SU-DHL-6 (cell line): ENCODE measurements at regions not wholly inside any gene's neighbourhood (a gene's known extent, or its start where the extent isn't known, plus 50 kb on each side); places are given as distances from the start of the nearest gene placed in this dataset.
"Not testable (repeated sequence)": the region's sequence is repeated elsewhere in the genome, so short reads cannot be mapped to it uniquely, and the experiment has no call there.

Experiments used
- H2AFZ ChIP-seq: fragments of 200-600 bp; sonication (generic); 2 replicates; pipeline ENCODE4 v1.6.1; 2014; ENCODE audit warnings: low read depth, mild to moderate bottlenecking, moderate library complexity, mixed read lengths, antibody characterized with exemption, low read length; ENCODE audit not compliant: severe bottlenecking
- H3F3A ChIP-seq: fragments of 200-600 bp; shearing (Covaris generic); 2 replicates; pipeline ENCODE4 v1.6.0; 2016; ENCODE audit warnings: antibody characterized with exemption, mild to moderate bottlenecking; ENCODE audit not compliant: insufficient read depth
- H3K27ac ChIP-seq: fragments of 200-600 bp; sonication (generic); 2 replicates; pipeline ENCODE4 v1.5.1; 2016; ENCODE audit warnings: low read depth, mild to moderate bottlenecking, low read length, moderate library complexity, mixed read lengths
- H3K27me3 ChIP-seq: fragments of 200-600 bp; sonication (generic), shearing (Covaris generic); 2 replicates; pipeline ENCODE4 v1.6.0; 2014; ENCODE audit warnings: mild to moderate bottlenecking, low read length
- H3K36me3 ChIP-seq: fragments of 200-600 bp; sonication (generic); 2 replicates; pipeline ENCODE4 v1.6.1; 2014; ENCODE audit warnings: mild to moderate bottlenecking, low read length, mixed read lengths
- H3K4me2 ChIP-seq: fragments of 300-600, 200-600 bp; shearing (Covaris generic), sonication (generic); 2 replicates; pipeline ENCODE4 v1.6.0; 2014; ENCODE audit warnings: low read length, low read depth, mild to moderate bottlenecking; ENCODE audit not compliant: poor library complexity, severe bottlenecking
- H3K4me3 ChIP-seq: fragments of 200-600 bp; sonication (generic); 2 replicates; pipeline ENCODE4 v1.5.1; 2014; ENCODE audit warnings: antibody characterized with exemption, low read length, mild to moderate bottlenecking, mixed read lengths; ENCODE audit not compliant: insufficient read depth, poor library complexity, severe bottlenecking
- H3K79me2 ChIP-seq: fragments of 200-600 bp; sonication (generic); 2 replicates; pipeline ENCODE4 v1.6.1; 2014; ENCODE audit warnings: mild to moderate bottlenecking, low read length, moderate library complexity; ENCODE audit not compliant: insufficient read depth
- H3K9ac ChIP-seq: fragments of 200-600 bp; sonication (generic); 2 replicates; pipeline ENCODE4 v1.7.0; 2014; ENCODE audit warnings: mild to moderate bottlenecking, low read length
- H3K9me2 ChIP-seq: fragments of 200-600 bp; sonication (generic); replicated peaks from 2 replicates; pipeline ENCODE4 v1.6.1; 2014; ENCODE audit warnings: low read length; ENCODE audit not compliant: insufficient read depth
- H3K9me3 ChIP-seq: fragments of 200-600 bp; sonication (generic); 2 replicates; pipeline ENCODE4 v1.6.1; 2014; ENCODE audit warnings: low read length, mixed read lengths; ENCODE audit not compliant: insufficient read depth
- H4K20me1 ChIP-seq: fragments of 200-600 bp; sonication (generic); 2 replicates; pipeline ENCODE4 v1.6.1; 2014; ENCODE audit warnings: low read depth, mild to moderate bottlenecking, antibody characterized with exemption, low read length, moderate library complexity, mixed read lengths
- EZH2phosphoT487 ChIP-seq: fragments of 200-600 bp; sonication (generic), shearing (Covaris generic); conservative IDR thresholded peaks from 2 replicates; pipeline ENCODE4 v1.6.1; 2018; ENCODE audit warnings: mild to moderate bottlenecking, antibody characterized with exemption, low read length, moderate library complexity, mixed read lengths
- TF ChIP-seq, protein P1 (sequence below): fragments of 200-600 bp; sonication (generic); IDR thresholded peaks from one replicate; pipeline ENCODE4 v1.5.1; 2017; ENCODE audit warnings: antibody characterized with exemption, mild to moderate bottlenecking, low read length, moderate library complexity; ENCODE audit not compliant: insufficient read depth, poor library complexity, severe bottlenecking

GRCh38 chr3:44159696-44160300 lies 81.9 kb upstream of the TOPAZ1 start:
- TF ChIP-seq, protein P1, sequence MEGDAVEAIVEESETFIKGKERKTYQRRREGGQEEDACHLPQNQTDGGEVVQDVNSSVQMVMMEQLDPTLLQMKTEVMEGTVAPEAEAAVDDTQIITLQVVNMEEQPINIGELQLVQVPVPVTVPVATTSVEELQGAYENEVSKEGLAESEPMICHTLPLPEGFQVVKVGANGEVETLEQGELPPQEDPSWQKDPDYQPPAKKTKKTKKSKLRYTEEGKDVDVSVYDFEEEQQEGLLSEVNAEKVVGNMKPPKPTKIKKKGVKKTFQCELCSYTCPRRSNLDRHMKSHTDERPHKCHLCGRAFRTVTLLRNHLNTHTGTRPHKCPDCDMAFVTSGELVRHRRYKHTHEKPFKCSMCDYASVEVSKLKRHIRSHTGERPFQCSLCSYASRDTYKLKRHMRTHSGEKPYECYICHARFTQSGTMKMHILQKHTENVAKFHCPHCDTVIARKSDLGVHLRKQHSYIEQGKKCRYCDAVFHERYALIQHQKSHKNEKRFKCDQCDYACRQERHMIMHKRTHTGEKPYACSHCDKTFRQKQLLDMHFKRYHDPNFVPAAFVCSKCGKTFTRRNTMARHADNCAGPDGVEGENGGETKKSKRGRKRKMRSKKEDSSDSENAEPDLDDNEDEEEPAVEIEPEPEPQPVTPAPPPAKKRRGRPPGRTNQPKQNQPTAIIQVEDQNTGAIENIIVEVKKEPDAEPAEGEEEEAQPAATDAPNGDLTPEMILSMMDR = no peak
- TF ChIP-seq EZH2phosphoT487 = no peak
- Histone ChIP-seq H3K9me2 (no peaks in the 10 kb centered on the region), H3F3A (no peaks in the 10 kb centered on the region)

GRCh38 chr3:44160818-44161217 lies 80.9 kb upstream of the TOPAZ1 start:
- H2AFZ ChIP-seq = no peak overlapping the region
- no peaks in the 10 kb centered on the region for H3K9me3 ChIP-seq
- no peak overlapping the region for H3K4me3 ChIP-seq
- TF ChIP-seq, protein P1 = no peak
- TF ChIP-seq EZH2phosphoT487 = no peak
- H3K9ac ChIP-seq = no peak overlapping the region
- H3F3A ChIP-seq = no peaks in the 10 kb centered on the region
- H3K27ac ChIP-seq = no peak overlapping the region
- no peaks in the 10 kb centered on the region for H3K27me3 ChIP-seq
- H3K36me3 ChIP-seq = no peaks in the 10 kb centered on the region
- no peaks in the 10 kb centered on the region for H4K20me1 ChIP-seq
- H3K79me2 ChIP-seq = no peaks in the 10 kb centered on the region
- H3K4me2 ChIP-seq = no peak overlapping the region
- no peaks in the 10 kb centered on the region for H3K9me2 ChIP-seq

More at GRCh38 chr3:44159696-44160300, 81.9 kb upstream of the TOPAZ1 start:
- Histone ChIP-seq H3K27ac (no peak overlapping the region), H2AFZ (no peak overlapping the region), H3K36me3 (no peaks in the 10 kb centered on the region), H3K27me3 (no peaks in the 10 kb centered on the region), H3K79me2 (no peaks in the 10 kb centered on the region), H3K9me3 (no peaks in the 10 kb centered on the region), H3K4me3 (no peak overlapping the region), H4K20me1 (no peaks in the 10 kb centered on the region), H3K4me2 (no peak overlapping the region), H3K9ac (no peak overlapping the region)

GRCh38 chr3:44171891-44172290 lies 69.8 kb upstream of the TOPAZ1 start:
- Histone ChIP-seq H3K4me2 (no peak overlapping the region), H3K9me2 (no peaks in the 10 kb centered on the region), H3K79me2 (no peaks in the 10 kb centered on the region), H3K36me3 (no peaks in the 10 kb centered on the region), H3K4me3 (no peak overlapping the region), H3K27me3 (no peaks in the 10 kb centered on the region), H3K27ac (no peak overlapping the region), H4K20me1 (no peaks in the 10 kb centered on the region), H3K9me3 (no peaks in the 10 kb centered on the region), H3K9ac (no peak overlapping the region), H3F3A (no peaks in the 10 kb centered on the region), H2AFZ (no peak overlapping the region)
- TF ChIP-seq EZH2phosphoT487 = no peak
- TF ChIP-seq, protein P1 = no peak

- H3K9me3 ChIP-seq, H2AFZ ChIP-seq, H3F3A ChIP-seq, H3K9ac ChIP-seq, H3K36me3 ChIP-seq, H3K79me2 ChIP-seq, H4K20me1 ChIP-seq, H3K27ac ChIP-seq, H3K9me2 ChIP-seq, H3K4me3 ChIP-seq, H3K4me2 ChIP-seq, H3K27me3 ChIP-seq: not testable (repeated sequence)
These were observed 69.0 kb upstream of the TOPAZ1 start for GRCh38 chr3:44172701-44173100.
